H1 (cell line): ENCODE measurements at regions not wholly inside any gene's neighbourhood (a gene's known extent, or its start where the extent isn't known, plus 50 kb on each side); places are given as distances from the start of the nearest gene placed in this dataset.

Source experiments
- CTCF ChIA-PET: fragments of 300-600 bp; sonication (Branson Sonifier 250); formaldehyde crosslinking; loops from one replicate; lab custom pipeline; 2021; ENCODE audit not compliant: partially characterized antibody; lab: Charles Lee
- POLR2A ChIA-PET: fragments of 300-600 bp; sonication (Branson Sonifier 250); formaldehyde crosslinking; loops from one replicate; lab custom pipeline; 2021; ENCODE audit warnings: inconsistent platforms; ENCODE audit not compliant: partially characterized antibody; lab: Charles Lee
- DNase-seq, 2 experiments: peaks; one replicate each; pipeline versions ENCODE4 v3.0.0 to v3.0.0-alpha.2; 2010 to 2022; ENCODE audit warnings: low spot score in 2 of 2, low read depth in 1 of 2, mixed read lengths in 1 of 2
- FAIRE-seq: peaks from 2 replicates; lab custom pipeline; 2011; peaks lifted over from hg19 to GRCh38; lab: Jason Lieb, UNC
- H2AFZ ChIP-seq: 2 replicates; pipeline ENCODE4 v1.8.1; 2012; ENCODE audit warnings: low read length, inconsistent platforms
- H2AK5ac ChIP-seq: 2 replicates; pipeline ENCODE4 v1.6.1; 2013; ENCODE audit warnings: low read depth, low read length
- H2BK120ac ChIP-seq: replicated peaks from 2 replicates; pipeline ENCODE3; 2013; ENCODE audit warnings: low read depth, low read length, inconsistent platforms
- H2BK12ac ChIP-seq: 2 replicates; pipeline ENCODE4 v1.6.1; 2013; ENCODE audit warnings: low read depth, low read length
- H2BK15ac ChIP-seq: 2 replicates; pipeline ENCODE4 v1.6.1; 2013; ENCODE audit warnings: low read length
- H2BK20ac ChIP-seq: 2 replicates; pipeline ENCODE4 v1.6.1; 2013; ENCODE audit warnings: low read length
- H2BK5ac ChIP-seq: 2 replicates; pipeline ENCODE4 v1.6.1; 2013; ENCODE audit warnings: low read depth, low read length
- H3K14ac ChIP-seq: 2 replicates; pipeline ENCODE4 v1.6.1; 2013; ENCODE audit warnings: inconsistent platforms; ENCODE audit not compliant: insufficient read length
- H3K18ac ChIP-seq: 2 replicates; pipeline ENCODE4 v1.6.1; 2013; ENCODE audit warnings: low read length; ENCODE audit errors: extremely low read depth
- H3K23ac ChIP-seq: 2 replicates; pipeline ENCODE4 v1.6.1; 2013; ENCODE audit warnings: inconsistent platforms; ENCODE audit not compliant: insufficient read length
- H3K23me2 ChIP-seq: 2 replicates; pipeline ENCODE4 v1.6.1; 2013; ENCODE audit warnings: low read depth, low read length
- H3K27ac ChIP-seq: 2 replicates; pipeline ENCODE4 v1.6.1; 2011; ENCODE audit warnings: low read depth, low read length, inconsistent platforms
- H3K27me3 ChIP-seq, 4 experiments: replicated peaks in 1 of 4; 1 replicate in 1 of 4; 2 replicates in 3 of 4; pipeline versions ENCODE4 v1.6.1 to v1.8.1; 2011 to 2013; ENCODE audit warnings: low read length in 3 of 4, mild to moderate bottlenecking in 3 of 4, inconsistent platforms in 2 of 4, mixed read lengths in 2 of 4, moderate library complexity in 1 of 4; ENCODE audit not compliant: control insufficient read depth in 3 of 4, insufficient read depth in 3 of 4; ENCODE audit errors: extremely low read depth in 1 of 4
- H3K36me3 ChIP-seq, 4 experiments: 2 replicates each; pipeline versions ENCODE4 v1.6.1 to v1.8.1; 2011 to 2013; ENCODE audit warnings: mild to moderate bottlenecking in 4 of 4, low read length in 3 of 4, moderate library complexity in 2 of 4, control low read depth in 1 of 4, inconsistent platforms in 1 of 4; ENCODE audit not compliant: insufficient read depth in 4 of 4, control insufficient read depth in 2 of 4
- H3K4ac ChIP-seq: replicated peaks from 2 replicates; pipeline ENCODE3; 2013; ENCODE audit warnings: low read length, low read depth, mixed read lengths, inconsistent platforms; ENCODE audit not compliant: insufficient read length
- H3K4me1 ChIP-seq, 4 experiments: replicated peaks in 1 of 4; 1 replicate in 1 of 4; 2 replicates in 3 of 4; pipeline versions ENCODE4 v1.6.1 to v1.8.1; 2011 to 2013; ENCODE audit warnings: low read length in 3 of 4, inconsistent platforms in 2 of 4, mixed read lengths in 1 of 4; ENCODE audit not compliant: insufficient read depth in 4 of 4, control insufficient read depth in 3 of 4
- H3K4me2 ChIP-seq, 2 experiments: 2 replicates each; pipeline versions ENCODE4 v1.6.1 to v1.8.1; 2011 to 2013; ENCODE audit warnings: low read depth in 2 of 2, low read length in 2 of 2, control low read depth in 1 of 2, inconsistent platforms in 1 of 2, mild to moderate bottlenecking in 1 of 2; ENCODE audit not compliant: insufficient read depth in 1 of 2
- H3K4me3 ChIP-seq, 4 experiments: fragments of 200-600, 300-600 bp in 1 of 4; sonication (generic), shearing (Covaris generic), sonication (Bioruptor Twin) in 1 of 4; 2 replicates each; pipeline versions ENCODE4 v1.5.1 to v1.8.1; 2011 to 2016; ENCODE audit warnings: low read length in 4 of 4, low read depth in 3 of 4, control low read depth in 2 of 4, inconsistent platforms in 2 of 4, mild to moderate bottlenecking in 2 of 4, mixed read lengths in 1 of 4, moderate library complexity in 1 of 4; ENCODE audit not compliant: insufficient read depth in 2 of 4; ENCODE audit errors: extremely low read depth in 1 of 4
- H3K56ac ChIP-seq: replicated peaks from 2 replicates; pipeline ENCODE3; 2013; ENCODE audit warnings: low read depth, mild to moderate bottlenecking, mixed read lengths, low read length, inconsistent platforms; ENCODE audit not compliant: insufficient read length
- H3K79me1 ChIP-seq: 2 replicates; pipeline ENCODE4 v1.6.1; 2013; ENCODE audit warnings: low read depth, low read length, control low read depth
- H3K79me2 ChIP-seq, 2 experiments: 2 replicates each; pipeline versions ENCODE4 v1.6.1 to v1.8.1; 2012 to 2013; ENCODE audit warnings: low read length in 2 of 2, mild to moderate bottlenecking in 2 of 2, inconsistent platforms in 1 of 2; ENCODE audit not compliant: insufficient read depth in 2 of 2, control insufficient read depth in 1 of 2
- H3K9ac ChIP-seq, 4 experiments: replicated peaks in 1 of 4; 1 replicate in 1 of 4; 2 replicates in 3 of 4; pipeline versions ENCODE4 v1.6.1 to v1.8.1; 2011 to 2013; ENCODE audit warnings: low read depth in 3 of 4, low read length in 3 of 4, control low read depth in 2 of 4, mild to moderate bottlenecking in 2 of 4, moderate library complexity in 2 of 4, inconsistent platforms in 1 of 4; ENCODE audit errors: extremely low read depth in 1 of 4
- H3K9me3 ChIP-seq, 2 experiments: 2 replicates each; pipeline versions ENCODE4 v1.6.1 to v1.8.1; 2012 to 2013; ENCODE audit warnings: mild to moderate bottlenecking in 2 of 2, moderate library complexity in 2 of 2, control low read depth in 1 of 2, inconsistent platforms in 1 of 2, low read depth in 1 of 2, low read length in 1 of 2, mixed read lengths in 1 of 2; ENCODE audit not compliant: insufficient read depth in 2 of 2
- H4K20me1 ChIP-seq, 2 experiments: replicated peaks in 1 of 2; 2 replicates each; pipeline versions ENCODE3 to v1.8.1; 2011 to 2013; ENCODE audit warnings: inconsistent platforms in 2 of 2, low read length in 2 of 2, mild to moderate bottlenecking in 1 of 2; ENCODE audit not compliant: insufficient read depth in 2 of 2, control insufficient read depth in 1 of 2
- H4K5ac ChIP-seq: 2 replicates; pipeline ENCODE4 v1.6.1; 2013; ENCODE audit warnings: low read length, low read depth, mixed read lengths, inconsistent platforms; ENCODE audit not compliant: insufficient read length
- H4K8ac ChIP-seq: 2 replicates; pipeline ENCODE4 v1.8.0; 2013; ENCODE audit warnings: mild to moderate bottlenecking, moderate library complexity, low read length, inconsistent platforms; ENCODE audit not compliant: insufficient read depth; ENCODE audit errors: extremely low read depth
- H4K91ac ChIP-seq: replicated peaks from 2 replicates; pipeline ENCODE3; 2013; ENCODE audit warnings: low read length, mixed read lengths, inconsistent platforms; ENCODE audit not compliant: insufficient read length
- CBX8 ChIP-seq: fragments of 300-800, 300-1000 bp; sonication (generic); IDR thresholded peaks from 2 replicates; pipeline ENCODE4 v1.7.1; 2016; ENCODE audit warnings: low read depth, low read length, borderline replicate concordance
- WGBS, 2 experiments: shearing (Covaris generic) in 1 of 2; methylation state at CpG; one replicate each; pipeline versions ENCODE4 v1.1.6 to v1.1.7; 2013 to 2015; ENCODE audit warnings: low lambda C conversion rate in 2 of 2, mixed read lengths in 2 of 2, inconsistent platforms in 1 of 2, low coverage in 1 of 2, missing lambda C conversion rate in 1 of 2; ENCODE audit not compliant: insufficient replicate concordance in 2 of 2, insufficient coverage in 1 of 2, insufficient read length in 1 of 2; ENCODE audit errors: extremely low coverage in 1 of 2, missing lambda C conversion rate in 1 of 2; 5-methylcytosine and 5-hydroxymethylcytosine counted together

DNA sequence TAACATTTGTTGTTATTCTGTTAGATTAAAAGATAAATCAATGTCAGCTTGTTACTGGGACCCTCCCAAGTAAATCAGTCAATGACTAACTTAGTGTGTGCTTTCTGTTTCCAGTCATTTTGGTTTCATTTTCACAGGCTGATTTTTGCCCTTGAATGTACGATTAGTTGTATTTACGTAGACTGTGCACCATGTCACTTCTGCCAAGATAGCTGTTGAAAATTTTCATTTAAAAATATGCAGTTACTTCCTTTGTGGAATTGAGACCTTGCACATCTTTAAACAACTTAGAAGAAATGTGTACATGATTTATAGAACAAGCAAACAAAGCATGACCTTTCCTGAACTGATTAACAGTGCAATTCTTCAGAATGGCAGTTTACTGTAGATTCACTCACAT lies 944.8 kb upstream of the CITED2 start:
- Histone ChIP-seq H3K9ac (no peak overlapping the region), H3K4me3 (no peak overlapping the region), H3K14ac (no peak overlapping the region), H2AFZ (no peak overlapping the region), H4K5ac (no peak overlapping the region), H3K4me2 (no peak overlapping the region), H3K23me2 (no peaks in the 10 kb centered on the region), H2BK15ac (no peak overlapping the region), H3K27me3 (no peaks in the 10 kb centered on the region), H3K23ac (no peak overlapping the region), H2BK20ac (no peak overlapping the region), H3K27ac (no peak overlapping the region), H3K79me1 (no peaks in the 10 kb centered on the region)
- CTCF ChIA-PET: interaction anchor here (1.3 kb wide), 1 partner anchor 10 kb away, joined by 3 read pairs; no protein-coding TSS in a partner anchor
- DNase-seq: no peak
- WGBS, 2 experiments: 92% methylated on average over 2 of the region's 2 CpGs; no CpG with 5 or more reads in 1 of the 2 experiments
- no peak for TF ChIP-seq CBX8
- TF ChIP-seq, all 59 proteins: peak for 0
- Histone ChIP-seq H3K4me1 (peaks cover 0 to 4% (median 0%) of the 10 kb centered on the region in 4 experiments; a peak in 2 of 7 replicates), H4K8ac (no peak overlapping the region), H3K56ac (no peak overlapping the region), H2BK12ac (no peak overlapping the region), H4K91ac (no peak overlapping the region), H3K18ac (no peak overlapping the region), H2BK5ac (no peak overlapping the region), H3K4ac (no peak overlapping the region), H4K20me1 (no peaks in the 10 kb centered on the region), H3K36me3 (no peaks in the 10 kb centered on the region), H2AK5ac (no peak overlapping the region), H2BK120ac (no peak overlapping the region), H3K79me2 (no peaks in the 10 kb centered on the region), H3K9me3 (no peaks in the 10 kb centered on the region)
- POLR2A ChIA-PET: no interaction called here
- FAIRE-seq: no peak
